IMR-90 (cell line): ENCODE measurements at regions not wholly inside any gene's neighbourhood (a gene's known extent, or its start where the extent isn't known, plus 50 kb on each side); places are given as distances from the start of the nearest gene placed in this dataset.

ENCODE experiments used
- ATAC-seq: fragments of 200-7000 bp; cut with Tn5 transposase; 2 replicates; pipeline ENCODE4 v1.9.1; 2020; ENCODE audit warnings: low read depth, mild to moderate bottlenecking, moderate library complexity
- BruUV-seq: library from RNA; stranded (reverse); fragments of 400-500 nt; replicated peaks from 2 replicates; lab custom pipeline; 2021; lab: Mats Ljungman, UMichigan
- CTCF ChIA-PET: fragments of 300-600 bp; formaldehyde crosslinking; extraction: SDS; loops from one replicate; lab custom pipeline; 2021; ENCODE audit warnings: antibody characterized with exemption; lab: Yijun Ruan, JAX
- POLR2A ChIA-PET: fragments of 300-600 bp; sonication (Branson Sonifier 250); formaldehyde crosslinking; loops from one replicate; lab custom pipeline; 2022; ENCODE audit warnings: antibody characterized with exemption; ENCODE audit not compliant: unreplicated experiment; lab: Charles Lee
- DNase-seq: peaks from one replicate; pipeline ENCODE4 v3.0.0; 2013
- H2AFZ ChIP-seq: replicated peaks from 2 replicates; pipeline ENCODE3; 2013; ENCODE audit warnings: low read length, mild to moderate bottlenecking; ENCODE audit not compliant: poor library complexity
- H2AK5ac ChIP-seq: 2 replicates; pipeline ENCODE4 v1.6.1; 2013; ENCODE audit warnings: low read depth, low read length, inconsistent platforms
- H2AK9ac ChIP-seq: replicated peaks from 2 replicates; pipeline ENCODE3; 2013; ENCODE audit warnings: mild to moderate bottlenecking, low read depth, low read length, moderate library complexity; ENCODE audit not compliant: poor library complexity
- H2BK120ac ChIP-seq: 2 replicates; pipeline ENCODE4 v1.6.1; 2013; ENCODE audit warnings: low read depth, low read length, inconsistent platforms
- H2BK15ac ChIP-seq: 3 replicates; pipeline ENCODE4 v1.6.1; 2013; ENCODE audit warnings: low read depth, low read length, inconsistent platforms
- H2BK20ac ChIP-seq: 2 replicates; pipeline ENCODE4 v1.6.1; 2013; ENCODE audit warnings: low read depth, mild to moderate bottlenecking, inconsistent platforms, low read length, moderate library complexity
- H2BK5ac ChIP-seq: 2 replicates; pipeline ENCODE4 v1.6.1; 2013; ENCODE audit warnings: mild to moderate bottlenecking, low read depth, low read length, inconsistent platforms; ENCODE audit not compliant: poor library complexity, severe bottlenecking
- H3K14ac ChIP-seq: replicated peaks from 2 replicates; pipeline ENCODE4 v1.6.1; 2013; ENCODE audit warnings: low read depth, low read length, inconsistent platforms
- H3K18ac ChIP-seq: 2 replicates; pipeline ENCODE4 v1.6.1; 2013; ENCODE audit warnings: low read depth, low read length, control low read depth
- H3K23ac ChIP-seq: 2 replicates; pipeline ENCODE4 v1.6.1; 2013; ENCODE audit warnings: low read depth, low read length, inconsistent platforms
- H3K27ac ChIP-seq: 2 replicates; pipeline ENCODE4 v1.5.1; 2013; ENCODE audit warnings: mild to moderate bottlenecking, control low read depth, low read length; ENCODE audit not compliant: insufficient read depth
- H3K27me3 ChIP-seq: 2 replicates; pipeline ENCODE4 v1.6.1; 2013; ENCODE audit warnings: low read length; ENCODE audit not compliant: control insufficient read depth, insufficient read depth
- H3K36me3 ChIP-seq: 2 replicates; pipeline ENCODE4 v1.6.1; 2013; ENCODE audit warnings: low read length, mixed read lengths; ENCODE audit not compliant: control insufficient read depth, insufficient read depth
- H3K4ac ChIP-seq: 2 replicates; pipeline ENCODE4 v1.6.1; 2013; ENCODE audit warnings: low read depth, low read length, inconsistent platforms
- H3K4me1 ChIP-seq: 2 replicates; pipeline ENCODE4 v1.6.1; 2013; ENCODE audit warnings: low read length, mixed read lengths; ENCODE audit not compliant: control insufficient read depth, insufficient read depth
- H3K4me2 ChIP-seq: 2 replicates; pipeline ENCODE4 v1.6.1; 2013; ENCODE audit warnings: low read depth, mild to moderate bottlenecking, control low read depth, low read length, moderate library complexity
- H3K4me3 ChIP-seq: 2 replicates; pipeline ENCODE4 v1.5.1; 2013; ENCODE audit warnings: low read depth, mild to moderate bottlenecking, control low read depth, low read length, moderate library complexity; ENCODE audit not compliant: insufficient read depth
- H3K56ac ChIP-seq: 2 replicates; pipeline ENCODE4 v1.6.1; 2013; ENCODE audit warnings: low read length, inconsistent platforms; ENCODE audit not compliant: insufficient read depth; ENCODE audit errors: extremely low read depth
- H3K79me1 ChIP-seq, 2 experiments: 2 replicates each; pipeline ENCODE4 v1.6.1; 2013; ENCODE audit warnings: low read length in 2 of 2, inconsistent platforms in 1 of 2, low read depth in 1 of 2
- H3K9ac ChIP-seq: 2 replicates; pipeline ENCODE4 v1.6.1; 2013; ENCODE audit warnings: low read depth, low read length, control low read depth
- H3K9me1 ChIP-seq: 2 replicates; pipeline ENCODE4 v1.6.1; 2013; ENCODE audit warnings: low read length, inconsistent platforms; ENCODE audit not compliant: insufficient read depth
- H3K9me3 ChIP-seq: 2 replicates; pipeline ENCODE4 v1.6.1; 2013; ENCODE audit warnings: low read length; ENCODE audit not compliant: control insufficient read depth, insufficient read depth
- H4K20me1 ChIP-seq: 2 replicates; pipeline ENCODE4 v1.6.1; 2013; ENCODE audit warnings: low read length, inconsistent platforms; ENCODE audit not compliant: insufficient read depth
- H4K5ac ChIP-seq: 2 replicates; pipeline ENCODE4 v1.6.1; 2013; ENCODE audit warnings: mild to moderate bottlenecking, low read depth, low read length, control low read depth
- H4K8ac ChIP-seq, 2 experiments: 2 replicates each; pipeline ENCODE4 v1.6.1; 2013; ENCODE audit warnings: low read depth in 2 of 2, low read length in 2 of 2, control low read depth in 1 of 2, inconsistent platforms in 1 of 2
- H4K91ac ChIP-seq: 2 replicates; pipeline ENCODE4 v1.6.1; 2013; ENCODE audit warnings: low read depth, low read length, inconsistent platforms; ENCODE audit not compliant: insufficient read depth
- CTCF ChIP-seq: conservative IDR thresholded peaks from 2 replicates; pipeline ENCODE4 v1.5.1; 2012; ENCODE audit warnings: mild to moderate bottlenecking, low read depth, low read length, improper control_type of control experiment
- RAD21 ChIP-seq: IDR thresholded peaks from 2 replicates; pipeline ENCODE4 v1.6.1; 2012; ENCODE audit warnings: low read length, improper control_type of control experiment
- RCOR1 ChIP-seq: IDR thresholded peaks from 2 replicates; pipeline ENCODE4 v1.6.1; 2012; ENCODE audit warnings: mild to moderate bottlenecking, low read length, improper control_type of control experiment; ENCODE audit not compliant: insufficient replicate concordance
- SMC3 ChIP-seq: fragments of 150-350 bp; IDR thresholded peaks from 2 replicates; pipeline ENCODE4 v1.6.1; 2016; ENCODE audit warnings: low read depth, mild to moderate bottlenecking, antibody characterized with exemption, low read length, moderate library complexity
- WGBS, 2 experiments: methylation state at CpG; one replicate each; pipeline versions ENCODE4 v1.1.5 to v1.1.7; 2013; ENCODE audit warnings: missing lambda C conversion rate in 2 of 2; ENCODE audit not compliant: insufficient read length in 1 of 2; ENCODE audit errors: extremely low coverage in 2 of 2; 5-methylcytosine and 5-hydroxymethylcytosine counted together
- dilution Hi-C: fragments of 300-500 bp; cut with HindIII; formaldehyde crosslinking; loops from one replicate; pipeline ENCODE4 v1.14.3; 2018; ENCODE audit warnings: low sequenced_read_pairs; ENCODE audit not compliant: unreplicated experiment
- in situ Hi-C: fragments of 300-500 bp; cut with MboI; formaldehyde crosslinking; loops from 3 replicates; pipeline ENCODE4 v1.14.3; 2019; ENCODE audit warnings: low sequenced_read_pairs, inconsistent platforms, mixed read lengths
- intact Hi-C: fragments of 100-400 bp; cut with micrococcal nuclease; formaldehyde crosslinking; loops from 2 replicates; pipeline ENCODE4 v1.10.0; 2022

- no peak overlapping the region for H4K5ac ChIP-seq
- in situ Hi-C loops (no loop called here), dilution Hi-C loops (no loop called here), intact Hi-C loops (no loop called here)
- no peak overlapping the region for H2BK120ac ChIP-seq
- CTCF ChIA-PET = interaction anchor here (0.5 to 1.3 kb wide), 3 partner anchors 8 to 19 kb away, joined by 3 to 4 read pairs (median 3); no protein-coding TSS in a partner anchor
- H2BK5ac ChIP-seq = no peak overlapping the region
- H4K91ac ChIP-seq = no peak overlapping the region
- no peaks in the 10 kb centered on the region for H3K4me1 ChIP-seq
- POLR2A ChIA-PET = no interaction called here
- no peak overlapping the region for H2BK20ac ChIP-seq
- H2AK5ac ChIP-seq = no peak overlapping the region
- H3K9ac ChIP-seq = no peak overlapping the region
- no peaks in the 10 kb centered on the region for H3K9me1 ChIP-seq
- no peak overlapping the region for H3K4me2 ChIP-seq
- H3K14ac ChIP-seq = no peak overlapping the region
- no peak overlapping the region for H3K18ac ChIP-seq
- no peaks in the 10 kb centered on the region for H4K20me1 ChIP-seq
- H2BK15ac ChIP-seq = no peak overlapping the region
- no peaks in the 10 kb centered on the region for H3K9me3 ChIP-seq
- no peak overlapping the region for H3K27ac ChIP-seq
- WGBS, 2 experiments = no CpG with 5 or more reads among the region's 6 CpGs
- no peak overlapping the region for H3K4ac ChIP-seq
- no peak overlapping the region for H3K23ac ChIP-seq
- no peaks in the 10 kb centered on the region for H3K27me3 ChIP-seq
- no peak overlapping the region for H2AFZ ChIP-seq
- DNase-seq (peak; percentile 42), ATAC-seq (peak; percentile 83)
- no TSS peak for BruUV-seq
- no peaks in the 10 kb centered on the region for H3K36me3 ChIP-seq
- H2AK9ac ChIP-seq = no peak overlapping the region
- H3K56ac ChIP-seq = no peak overlapping the region
- H4K8ac ChIP-seq = no peak overlapping the region
- TF ChIP-seq SMC3 (peak; percentile 52), RCOR1 (no peak), CTCF (peak; percentile 88), RAD21 (peak; percentile 86)
- no peak overlapping the region for H3K4me3 ChIP-seq
- H3K79me1 ChIP-seq = no peaks in the 10 kb centered on the region
Observed at GRCh38 chr4:67327245-67328017, 217.9 kb downstream of the CENPC start.
